SK-N-SH (cell line): ENCODE measurements at regions not wholly inside any gene's neighbourhood (a gene's known extent, or its start where the extent isn't known, plus 50 kb on each side); places are given as distances from the start of the nearest gene placed in this dataset.
"Not testable (repeated sequence)": the region's sequence is repeated elsewhere in the genome, so short reads cannot be mapped to it uniquely, and the experiment has no call there.

Experiments used
- CTCF ChIA-PET: fragments of 300-600, 350-600 bp; formaldehyde crosslinking; extraction: SDS; loops from one replicate; lab custom pipeline; 2021; lab: Yijun Ruan, JAX
- POLR2A ChIA-PET: fragments of 350-600 bp; sonication (Branson Sonifier 250); formaldehyde crosslinking; extraction: SDS; loops from one replicate; lab custom pipeline; 2020; ENCODE audit warnings: antibody characterized with exemption, inconsistent platforms; lab: Yijun Ruan, JAX
- DNase-seq: peaks from one replicate; pipeline ENCODE4 v3.0.0; 2012
- H2AFZ ChIP-seq: fragments of 200-600 bp; sonication (generic); 2 replicates; pipeline ENCODE4 v1.8.1; 2016; ENCODE audit warnings: antibody characterized with exemption, mild to moderate bottlenecking, low read depth
- H3F3A ChIP-seq: fragments of 200-600 bp; sonication (generic); replicated peaks from 2 replicates; pipeline ENCODE3; 2016; ENCODE audit warnings: antibody characterized with exemption, mild to moderate bottlenecking; ENCODE audit not compliant: insufficient read depth
- H3K27ac ChIP-seq, 2 experiments: fragments of 200-500 bp in 1 of 2; fragments of 200-600 bp in 1 of 2; sonication (Bioruptor generic) in 1 of 2; sonication (generic), shearing (Covaris generic) in 1 of 2; 2 replicates each; pipeline versions ENCODE4 v1.5.1 to v1.6.1; 2014 to 2016; ENCODE audit warnings: low read depth in 2 of 2, inconsistent platforms in 1 of 2, low read length in 1 of 2, mild to moderate bottlenecking in 1 of 2, mixed read lengths in 1 of 2
- H3K27me3 ChIP-seq: fragments of 200-600 bp; sonication (generic), shearing (Covaris generic); 2 replicates; pipeline ENCODE4 v1.6.1; 2016; ENCODE audit warnings: mixed run types; ENCODE audit not compliant: insufficient read depth
- H3K36me3 ChIP-seq, 2 experiments: fragments of 200-500 bp in 1 of 2; fragments of 200-600 bp in 1 of 2; sonication (Bioruptor generic) in 1 of 2; sonication (generic) in 1 of 2; replicated peaks in 1 of 2; 2 replicates each; pipeline versions ENCODE3 to v1.5.1; 2014 to 2016; ENCODE audit warnings: low read length in 1 of 2, mild to moderate bottlenecking in 1 of 2; ENCODE audit not compliant: insufficient read depth in 2 of 2, control insufficient read depth in 1 of 2
- H3K4me1 ChIP-seq, 2 experiments: fragments of 200-500 bp in 1 of 2; fragments of 200-600 bp in 1 of 2; sonication (Bioruptor generic) in 1 of 2; sonication (generic), shearing (Covaris generic) in 1 of 2; 2 replicates each; pipeline versions ENCODE4 v1.5.1 to v1.6.1; 2014 to 2016; ENCODE audit warnings: low read depth in 1 of 2, low read length in 1 of 2, mixed run types in 1 of 2; ENCODE audit not compliant: insufficient read depth in 2 of 2, control insufficient read depth in 1 of 2
- H3K4me2 ChIP-seq: fragments of 200-600 bp; sonication (generic), shearing (Covaris generic); 2 replicates; pipeline ENCODE4 v1.6.1; 2017; ENCODE audit warnings: mixed run types
- H3K4me3 ChIP-seq, 2 experiments: fragments of 200-500 bp in 1 of 2; fragments of 200-600 bp in 1 of 2; sonication (Bioruptor generic) in 1 of 2; sonication (generic), shearing (Covaris generic) in 1 of 2; 2 replicates each; pipeline versions ENCODE4 v1.5.1 to v1.8.1; 2014 to 2016; ENCODE audit warnings: low read depth in 2 of 2, inconsistent platforms in 1 of 2, low read length in 1 of 2, mild to moderate bottlenecking in 1 of 2, mixed read lengths in 1 of 2, moderate library complexity in 1 of 2
- H3K79me2 ChIP-seq: fragments of 200-600 bp; sonication (generic); 2 replicates; pipeline ENCODE4 v1.8.1; 2017; ENCODE audit warnings: mild to moderate bottlenecking; ENCODE audit not compliant: insufficient read depth
- H3K9ac ChIP-seq: fragments of 200-600 bp; sonication (generic); 2 replicates; pipeline ENCODE4 v1.6.1; 2017; ENCODE audit warnings: mixed run types
- H3K9me2 ChIP-seq: fragments of 200-600 bp; sonication (generic); 2 replicates; pipeline ENCODE4 v1.6.1; 2017; ENCODE audit warnings: mixed run types
- H3K9me3 ChIP-seq: fragments of 200-600 bp; sonication (generic); 2 replicates; pipeline ENCODE4 v1.6.1; 2017; ENCODE audit warnings: mixed run types, mild to moderate bottlenecking, moderate library complexity
- H4K20me1 ChIP-seq: fragments of 200-600 bp; sonication (generic); 2 replicates; pipeline ENCODE4 v1.6.1; 2017; ENCODE audit warnings: mild to moderate bottlenecking, mixed run types; ENCODE audit not compliant: insufficient read depth
- CHD2 ChIP-seq: fragments of 150-350 bp; IDR thresholded peaks from 2 replicates; pipeline ENCODE4 v1.6.1; 2018; ENCODE audit warnings: low read length; ENCODE audit not compliant: partially characterized antibody
- ELF1 ChIP-seq: IDR thresholded peaks from 2 replicates; pipeline ENCODE4 v1.4.0; 2012
- FOXJ3 ChIP-seq: sonication (generic); formaldehyde crosslinking; IDR thresholded peaks from 2 replicates; pipeline ENCODE4 v1.5.1; 2020; ENCODE audit warnings: mild to moderate bottlenecking, missing genetic modification reagents
- FOXM1 ChIP-seq: IDR thresholded peaks from 2 replicates; pipeline ENCODE4 v1.4.0; 2012; ENCODE audit warnings: low read depth, mild to moderate bottlenecking
- GABPA ChIP-seq: IDR thresholded peaks from 2 replicates; pipeline ENCODE4 v1.4.0; 2012; ENCODE audit warnings: low read depth, mild to moderate bottlenecking
- GATA2 ChIP-seq: sonication (generic); formaldehyde crosslinking; IDR thresholded peaks from 2 replicates; pipeline ENCODE4 v1.5.0; 2020; ENCODE audit warnings: mild to moderate bottlenecking, missing genetic modification reagents
- IRF3 ChIP-seq: fragments of 150-350 bp; IDR thresholded peaks from 2 replicates; pipeline ENCODE4 v1.6.1; 2016; ENCODE audit warnings: mild to moderate bottlenecking, low read depth, low read length
- JUND ChIP-seq: IDR thresholded peaks from 2 replicates; pipeline ENCODE4 v1.4.0; 2012
- MXI1 ChIP-seq: IDR thresholded peaks from 2 replicates; pipeline ENCODE4 v1.6.1; 2012; ENCODE audit warnings: mild to moderate bottlenecking, low read depth, low read length, improper control_type of control experiment
- NFIC ChIP-seq: IDR thresholded peaks from 2 replicates; pipeline ENCODE4 v1.4.0; 2012; ENCODE audit warnings: borderline replicate concordance
- RAD21 ChIP-seq: IDR thresholded peaks from 2 replicates; pipeline ENCODE4 v1.6.1; 2012; ENCODE audit warnings: mild to moderate bottlenecking, low read length
- RCOR1 ChIP-seq: fragments of 150-350 bp; IDR thresholded peaks from 2 replicates; pipeline ENCODE4 v1.6.1; 2017; ENCODE audit warnings: antibody characterized with exemption, low read length
- RFX5 ChIP-seq: IDR thresholded peaks from 2 replicates; pipeline ENCODE4 v1.6.1; 2012; ENCODE audit warnings: mild to moderate bottlenecking, improper control_type of control experiment, low read length
- SMC3 ChIP-seq: IDR thresholded peaks from 2 replicates; pipeline ENCODE4 v1.6.1; 2012; ENCODE audit warnings: low read depth, low read length, improper control_type of control experiment
- TAF1 ChIP-seq: IDR thresholded peaks from 2 replicates; pipeline ENCODE4 v1.6.1; 2012; ENCODE audit warnings: low read depth, mild to moderate bottlenecking, low read length, moderate library complexity, borderline replicate concordance
- TCF12 ChIP-seq: IDR thresholded peaks from 2 replicates; pipeline ENCODE4 v1.4.0; 2012
- TEAD4 ChIP-seq: IDR thresholded peaks from 2 replicates; pipeline ENCODE4 v1.4.0; 2012; ENCODE audit warnings: mild to moderate bottlenecking, borderline replicate concordance; ENCODE audit not compliant: insufficient read depth
- USF1 ChIP-seq: IDR thresholded peaks from 2 replicates; pipeline ENCODE4 v1.4.0; 2012; ENCODE audit warnings: low read depth, borderline replicate concordance
- ZBTB33 ChIP-seq: IDR thresholded peaks from 2 replicates; pipeline ENCODE4 v1.4.0; 2012; ENCODE audit warnings: low read depth, borderline replicate concordance
- WGBS: methylation state at CpG from one replicate; pipeline ENCODE4 v1.1.6; 2017; ENCODE audit warnings: low lambda C conversion rate; 5-methylcytosine and 5-hydroxymethylcytosine counted together

- no peak for DNase-seq
- Histone ChIP-seq H3K4me3 (no peak overlapping the region), H3K36me3 (no peaks in the 10 kb centered on the region), H2AFZ (no peak overlapping the region), H3K9me2 (no peaks in the 10 kb centered on the region), H3K9ac (no peak overlapping the region), H3K4me2 (no peak overlapping the region), H3F3A (peaks cover 8% of the 10 kb centered on the region), H3K9me3 (no peaks in the 10 kb centered on the region), H3K79me2 (no peaks in the 10 kb centered on the region), H3K27ac (no peak overlapping the region), H3K4me1 (no peaks in the 10 kb centered on the region; a peak in 2 of 4 replicates), H4K20me1 (no peaks in the 10 kb centered on the region), H3K27me3 (no peaks in the 10 kb centered on the region)
- WGBS: 83% methylated on average over 3 of the region's 3 CpGs
- ChIA-PET POLR2A (no interaction called here), CTCF (no interaction called here)
- no peak for TF ChIP-seq RAD21
- no peak for TF ChIP-seq IRF3
- TF ChIP-seq FOXJ3 (CRISPR knock-in tag): no peak
- no peak for TF ChIP-seq GATA2 (CRISPR knock-in tag)
- no peak for TF ChIP-seq FOXM1
- TF ChIP-seq RFX5: no peak
- TF ChIP-seq SMC3: no peak
- TF ChIP-seq RCOR1: no peak
- TF ChIP-seq GABPA: no peak
- no peak for TF ChIP-seq MXI1
- no peak for TF ChIP-seq ELF1
These were observed 587.3 kb upstream of the SPRY2 start for GRCh38 chr13:80928241-80928640.

- H3F3A ChIP-seq, H3K4me2 ChIP-seq, CTCF ChIA-PET, POLR2A ChIA-PET, H3K4me1 ChIP-seq, H3K9me2 ChIP-seq, DNase-seq, H3K36me3 ChIP-seq, H3K79me2 ChIP-seq, H3K27me3 ChIP-seq, H3K27ac ChIP-seq, H3K9me3 ChIP-seq, H3K9ac ChIP-seq, H3K4me3 ChIP-seq, H2AFZ ChIP-seq, H4K20me1 ChIP-seq: not testable (repeated sequence)
- WGBS: 79% methylated on average over 3 of the region's 3 CpGs
These were observed 585.1 kb upstream of the SPRY2 start for GRCh38 chr13:80926024-80926423.

GRCh38 chr13:80924596-80924995 lies 583.7 kb upstream of the SPRY2 start:
- Histone ChIP-seq H2AFZ (peak overlapping the region; percentile 1; the same call in 1 of the 2 replicates), H3F3A (peaks cover 8% of the 10 kb centered on the region), H3K79me2 (no peaks in the 10 kb centered on the region), H3K9ac (no peak overlapping the region), H3K9me2 (peaks cover 2% of the 10 kb centered on the region; the same call in 1 of the 2 replicates), H3K36me3 (no peaks in the 10 kb centered on the region), H3K27ac (peak overlapping the region in 1 of 2 experiments; percentile 76; a peak in 1 of 4 replicates), H3K4me1 (no peaks in the 10 kb centered on the region; a peak in 2 of 4 replicates), H3K4me2 (peak overlapping the region; percentile 51; the same call in 1 of the 2 replicates), H3K4me3 (no peak overlapping the region), H3K27me3 (no peaks in the 10 kb centered on the region), H3K9me3 (no peaks in the 10 kb centered on the region), H4K20me1 (no peaks in the 10 kb centered on the region)
- no peak for DNase-seq
- POLR2A ChIA-PET: no interaction called here
- WGBS: 41% methylated on average over 5 of the region's 5 CpGs
- CTCF ChIA-PET: interaction anchor here (0.9 to 2.6 kb wide), 2 partner anchors 25 to 582 kb away, joined by 5 to 14 read pairs; no protein-coding TSS in a partner anchor
- TF ChIP-seq CHD2 (no peak), MXI1 (no peak), ZBTB33 (no peak), GATA2 (CRISPR knock-in tag) (no peak), TCF12 (peak; percentile 48; the same call in 1 of the 2 replicates), ELF1 (no peak), USF1 (no peak), IRF3 (no peak), TAF1 (no peak), NFIC (no peak), FOXM1 (no peak), GABPA (no peak), TEAD4 (no peak), JUND (peak; percentile 51)
